IMR-90 (cell line): ENCODE measurements at regions not wholly inside any gene's neighbourhood (a gene's known extent, or its start where the extent isn't known, plus 50 kb on each side); places are given as distances from the start of the nearest gene placed in this dataset.

Experiments used
- ATAC-seq: fragments of 200-7000 bp; cut with Tn5 transposase; 2 replicates; pipeline ENCODE4 v1.9.1; 2020; ENCODE audit warnings: low read depth, mild to moderate bottlenecking, moderate library complexity
- BruUV-seq: library from RNA; stranded (reverse); fragments of 400-500 nt; replicated peaks from 2 replicates; lab custom pipeline; 2021; lab: Mats Ljungman, UMichigan
- CTCF ChIA-PET: fragments of 300-600 bp; formaldehyde crosslinking; extraction: SDS; loops from one replicate; lab custom pipeline; 2021; ENCODE audit warnings: antibody characterized with exemption; lab: Yijun Ruan, JAX
- POLR2A ChIA-PET: fragments of 300-600 bp; sonication (Branson Sonifier 250); formaldehyde crosslinking; loops from one replicate; lab custom pipeline; 2022; ENCODE audit warnings: antibody characterized with exemption; ENCODE audit not compliant: unreplicated experiment; lab: Charles Lee
- DNase-seq: peaks from one replicate; pipeline ENCODE4 v3.0.0; 2013
- H2AFZ ChIP-seq: replicated peaks from 2 replicates; pipeline ENCODE3; 2013; ENCODE audit warnings: low read length, mild to moderate bottlenecking; ENCODE audit not compliant: poor library complexity
- H2AK5ac ChIP-seq: 2 replicates; pipeline ENCODE4 v1.6.1; 2013; ENCODE audit warnings: low read depth, low read length, inconsistent platforms
- H2AK9ac ChIP-seq: replicated peaks from 2 replicates; pipeline ENCODE3; 2013; ENCODE audit warnings: mild to moderate bottlenecking, low read depth, low read length, moderate library complexity; ENCODE audit not compliant: poor library complexity
- H2BK120ac ChIP-seq: 2 replicates; pipeline ENCODE4 v1.6.1; 2013; ENCODE audit warnings: low read depth, low read length, inconsistent platforms
- H2BK15ac ChIP-seq: 3 replicates; pipeline ENCODE4 v1.6.1; 2013; ENCODE audit warnings: low read depth, low read length, inconsistent platforms
- H2BK20ac ChIP-seq: 2 replicates; pipeline ENCODE4 v1.6.1; 2013; ENCODE audit warnings: low read depth, mild to moderate bottlenecking, inconsistent platforms, low read length, moderate library complexity
- H2BK5ac ChIP-seq: 2 replicates; pipeline ENCODE4 v1.6.1; 2013; ENCODE audit warnings: mild to moderate bottlenecking, low read depth, low read length, inconsistent platforms; ENCODE audit not compliant: poor library complexity, severe bottlenecking
- H3K14ac ChIP-seq: replicated peaks from 2 replicates; pipeline ENCODE4 v1.6.1; 2013; ENCODE audit warnings: low read depth, low read length, inconsistent platforms
- H3K18ac ChIP-seq: 2 replicates; pipeline ENCODE4 v1.6.1; 2013; ENCODE audit warnings: low read depth, low read length, control low read depth
- H3K23ac ChIP-seq: 2 replicates; pipeline ENCODE4 v1.6.1; 2013; ENCODE audit warnings: low read depth, low read length, inconsistent platforms
- H3K27ac ChIP-seq: 2 replicates; pipeline ENCODE4 v1.5.1; 2013; ENCODE audit warnings: mild to moderate bottlenecking, control low read depth, low read length; ENCODE audit not compliant: insufficient read depth
- H3K27me3 ChIP-seq: 2 replicates; pipeline ENCODE4 v1.6.1; 2013; ENCODE audit warnings: low read length; ENCODE audit not compliant: control insufficient read depth, insufficient read depth
- H3K36me3 ChIP-seq: 2 replicates; pipeline ENCODE4 v1.6.1; 2013; ENCODE audit warnings: low read length, mixed read lengths; ENCODE audit not compliant: control insufficient read depth, insufficient read depth
- H3K4ac ChIP-seq: 2 replicates; pipeline ENCODE4 v1.6.1; 2013; ENCODE audit warnings: low read depth, low read length, inconsistent platforms
- H3K4me1 ChIP-seq: 2 replicates; pipeline ENCODE4 v1.6.1; 2013; ENCODE audit warnings: low read length, mixed read lengths; ENCODE audit not compliant: control insufficient read depth, insufficient read depth
- H3K4me2 ChIP-seq: 2 replicates; pipeline ENCODE4 v1.6.1; 2013; ENCODE audit warnings: low read depth, mild to moderate bottlenecking, control low read depth, low read length, moderate library complexity
- H3K4me3 ChIP-seq: 2 replicates; pipeline ENCODE4 v1.5.1; 2013; ENCODE audit warnings: low read depth, mild to moderate bottlenecking, control low read depth, low read length, moderate library complexity; ENCODE audit not compliant: insufficient read depth
- H3K56ac ChIP-seq: 2 replicates; pipeline ENCODE4 v1.6.1; 2013; ENCODE audit warnings: low read length, inconsistent platforms; ENCODE audit not compliant: insufficient read depth; ENCODE audit errors: extremely low read depth
- H3K79me1 ChIP-seq, 2 experiments: 2 replicates each; pipeline ENCODE4 v1.6.1; 2013; ENCODE audit warnings: low read length in 2 of 2, inconsistent platforms in 1 of 2, low read depth in 1 of 2
- H3K9ac ChIP-seq: 2 replicates; pipeline ENCODE4 v1.6.1; 2013; ENCODE audit warnings: low read depth, low read length, control low read depth
- H3K9me1 ChIP-seq: 2 replicates; pipeline ENCODE4 v1.6.1; 2013; ENCODE audit warnings: low read length, inconsistent platforms; ENCODE audit not compliant: insufficient read depth
- H3K9me3 ChIP-seq: 2 replicates; pipeline ENCODE4 v1.6.1; 2013; ENCODE audit warnings: low read length; ENCODE audit not compliant: control insufficient read depth, insufficient read depth
- H4K20me1 ChIP-seq: 2 replicates; pipeline ENCODE4 v1.6.1; 2013; ENCODE audit warnings: low read length, inconsistent platforms; ENCODE audit not compliant: insufficient read depth
- H4K5ac ChIP-seq: 2 replicates; pipeline ENCODE4 v1.6.1; 2013; ENCODE audit warnings: mild to moderate bottlenecking, low read depth, low read length, control low read depth
- H4K8ac ChIP-seq, 2 experiments: 2 replicates each; pipeline ENCODE4 v1.6.1; 2013; ENCODE audit warnings: low read depth in 2 of 2, low read length in 2 of 2, control low read depth in 1 of 2, inconsistent platforms in 1 of 2
- H4K91ac ChIP-seq: 2 replicates; pipeline ENCODE4 v1.6.1; 2013; ENCODE audit warnings: low read depth, low read length, inconsistent platforms; ENCODE audit not compliant: insufficient read depth
- CEBPB ChIP-seq: IDR thresholded peaks from 2 replicates; pipeline ENCODE4 v1.6.1; 2012; ENCODE audit warnings: low read depth, low read length, improper control_type of control experiment
- CHD1 ChIP-seq: IDR thresholded peaks from 2 replicates; pipeline ENCODE4 v1.6.1; 2012; ENCODE audit warnings: low read depth, low read length, improper control_type of control experiment
- CTCF ChIP-seq: conservative IDR thresholded peaks from 2 replicates; pipeline ENCODE4 v1.5.1; 2012; ENCODE audit warnings: mild to moderate bottlenecking, low read depth, low read length, improper control_type of control experiment
- ELK1 ChIP-seq: fragments of 150-350 bp; IDR thresholded peaks from 2 replicates; pipeline ENCODE4 v1.6.1; 2016; ENCODE audit warnings: low read depth, mild to moderate bottlenecking, low read length, moderate library complexity, borderline replicate concordance
- FOS ChIP-seq: fragments of 150-350 bp; IDR thresholded peaks from 2 replicates; pipeline ENCODE4 v1.6.1; 2016; ENCODE audit warnings: low read depth, low read length
- MAZ ChIP-seq: IDR thresholded peaks from 2 replicates; pipeline ENCODE4 v1.6.1; 2012; ENCODE audit warnings: low read depth, mild to moderate bottlenecking, low read length, improper control_type of control experiment, moderate library complexity, borderline replicate concordance
- MXI1 ChIP-seq: IDR thresholded peaks from 2 replicates; pipeline ENCODE4 v1.6.1; 2012; ENCODE audit warnings: low read depth, mild to moderate bottlenecking, low read length, moderate library complexity, borderline replicate concordance
- POLR2A ChIP-seq: IDR thresholded peaks from 2 replicates; pipeline ENCODE4 v1.6.1; 2012; ENCODE audit warnings: mild to moderate bottlenecking, low read depth, low read length
- RFX5 ChIP-seq: IDR thresholded peaks from 2 replicates; pipeline ENCODE4 v1.8.0; 2012; ENCODE audit warnings: low read depth, mild to moderate bottlenecking, low read length, moderate library complexity
- WGBS, 2 experiments: methylation state at CpG; one replicate each; pipeline versions ENCODE4 v1.1.5 to v1.1.7; 2013; ENCODE audit warnings: missing lambda C conversion rate in 2 of 2; ENCODE audit not compliant: insufficient read length in 1 of 2; ENCODE audit errors: extremely low coverage in 2 of 2; 5-methylcytosine and 5-hydroxymethylcytosine counted together
- dilution Hi-C: fragments of 300-500 bp; cut with HindIII; formaldehyde crosslinking; loops from one replicate; pipeline ENCODE4 v1.14.3; 2018; ENCODE audit warnings: low sequenced_read_pairs; ENCODE audit not compliant: unreplicated experiment
- in situ Hi-C: fragments of 300-500 bp; cut with MboI; formaldehyde crosslinking; loops from 3 replicates; pipeline ENCODE4 v1.14.3; 2019; ENCODE audit warnings: low sequenced_read_pairs, inconsistent platforms, mixed read lengths
- intact Hi-C: fragments of 100-400 bp; cut with micrococcal nuclease; formaldehyde crosslinking; loops from 2 replicates; pipeline ENCODE4 v1.10.0; 2022
- TF ChIP-seq, protein P1 (sequence below): fragments of 150-350 bp; IDR thresholded peaks from 2 replicates; pipeline ENCODE4 v1.6.1; 2017; ENCODE audit warnings: mild to moderate bottlenecking, antibody characterized with exemption, low read length, low read depth

GRCh38 chr16:86881118-86881510 is 302.8 kb downstream of the FOXL1 start:
- Histone ChIP-seq H3K9me1 (no peaks in the 10 kb centered on the region), H4K91ac (no peak overlapping the region), H2AFZ (no peak overlapping the region), H2BK15ac (peak overlapping the region; percentile 52; the same call in 1 of the 3 replicates), H3K4me1 (peaks cover 5% of the 10 kb centered on the region), H3K79me1 (no peaks in the 10 kb centered on the region), H3K27me3 (peaks cover 10% of the 10 kb centered on the region), H3K18ac (no peak overlapping the region), H3K36me3 (no peaks in the 10 kb centered on the region), H3K4me3 (no peak overlapping the region), H3K4me2 (no peak overlapping the region), H2AK9ac (peak overlapping the region; percentile 26), H2BK120ac (0 out of 2 replicates have a peak overlapping the region, but pooled peaks have one; percentile 9), H3K9ac (no peak overlapping the region), H3K9me3 (no peaks in the 10 kb centered on the region), H3K4ac (peak overlapping the region; percentile 24), H3K23ac (no peak overlapping the region), H4K20me1 (no peaks in the 10 kb centered on the region), H3K27ac (no peak overlapping the region), H2BK5ac (no peak overlapping the region), H4K8ac (no peak overlapping the region), H4K5ac (no peak overlapping the region), H2BK20ac (no peak overlapping the region), H3K56ac (no peak overlapping the region), H3K14ac (no peak overlapping the region), H2AK5ac (no peak overlapping the region)
- in situ Hi-C loops = no loop called here
- TF ChIP-seq FOS (no peak), MXI1 (no peak), POLR2A (no peak), CTCF (no peak), ELK1 (no peak), CHD1 (no peak), RFX5 (no peak), CEBPB (no peak), MAZ (no peak)
- TF ChIP-seq, protein P1, sequence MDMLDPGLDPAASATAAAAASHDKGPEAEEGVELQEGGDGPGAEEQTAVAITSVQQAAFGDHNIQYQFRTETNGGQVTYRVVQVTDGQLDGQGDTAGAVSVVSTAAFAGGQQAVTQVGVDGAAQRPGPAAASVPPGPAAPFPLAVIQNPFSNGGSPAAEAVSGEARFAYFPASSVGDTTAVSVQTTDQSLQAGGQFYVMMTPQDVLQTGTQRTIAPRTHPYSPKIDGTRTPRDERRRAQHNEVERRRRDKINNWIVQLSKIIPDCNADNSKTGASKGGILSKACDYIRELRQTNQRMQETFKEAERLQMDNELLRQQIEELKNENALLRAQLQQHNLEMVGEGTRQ = no peak
- no peak for ATAC-seq
- no peak for DNase-seq
- no TSS peak for BruUV-seq
- intact Hi-C loops = no loop called here
- dilution Hi-C loops = no loop called here
- CTCF ChIA-PET = no interaction called here
- POLR2A ChIA-PET = no interaction called here
- 84% methylated on average over 6 of the region's 12 CpGs; no CpG with 5 or more reads in 1 of the 2 experiments for WGBS, 2 experiments
